COLO668 (cell line): ENCODE measurements at regions not wholly inside any gene's neighbourhood (a gene's known extent, or its start where the extent isn't known, plus 50 kb on each side); places are given as distances from the start of the nearest gene placed in this dataset.
"Not testable (repeated sequence)": the region's sequence is repeated elsewhere in the genome, so short reads cannot be mapped to it uniquely, and the experiment has no call there.

Source experiments
- DNase-seq: peaks from one replicate; lab custom pipeline; 2025; ENCODE audit not compliant: unreplicated experiment; lab: John Stamatoyannopoulos, UW

DNA sequence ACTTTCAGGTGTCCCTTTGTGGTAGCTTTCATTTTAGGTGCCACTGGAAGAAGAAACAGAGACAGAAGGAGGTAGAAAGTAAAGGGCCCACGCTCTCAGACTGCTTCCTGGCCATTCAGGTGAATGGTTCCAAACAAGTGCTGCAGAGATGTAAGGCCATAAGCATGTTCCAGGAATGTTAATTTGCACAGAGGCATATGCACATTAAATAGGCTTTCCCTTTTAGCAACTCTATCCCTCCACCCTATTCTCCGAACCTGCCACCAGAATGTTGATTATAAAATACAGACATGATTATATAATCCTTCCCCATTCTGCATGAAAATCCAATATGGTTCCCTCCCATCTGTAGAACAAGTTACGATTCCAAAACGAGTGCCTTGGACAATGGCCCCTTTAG, 297.2 kb downstream of the C6orf118 start:
- no peak for DNase-seq

GRCh38 chr6:165010556-165011535, 298.6 kb downstream of the C6orf118 start:
- no peak for DNase-seq

DNA sequence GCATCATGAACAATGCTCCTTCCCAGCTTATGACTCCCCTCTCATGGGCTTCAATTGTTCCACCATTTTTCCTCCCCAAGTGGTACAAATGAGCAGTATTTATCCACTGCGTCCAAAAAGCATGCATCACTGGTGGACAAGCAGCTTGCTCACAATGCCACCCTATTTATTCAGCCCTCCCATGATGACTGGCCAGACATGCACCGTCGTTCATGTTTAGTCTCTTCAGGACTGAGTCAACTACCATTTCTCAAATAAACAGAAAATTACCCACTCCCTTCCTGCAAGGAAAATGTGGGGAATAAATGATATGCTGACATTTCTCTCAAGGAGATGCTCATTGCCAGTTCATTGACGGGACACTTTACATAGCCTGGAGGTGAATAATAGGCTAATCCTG, 300.4 kb downstream of the C6orf118 start:
- DNase-seq = no peak

- no peak for DNase-seq
Observed at GRCh38 chr6:165002866-165003265, 306.5 kb downstream of the C6orf118 start.

DNA sequence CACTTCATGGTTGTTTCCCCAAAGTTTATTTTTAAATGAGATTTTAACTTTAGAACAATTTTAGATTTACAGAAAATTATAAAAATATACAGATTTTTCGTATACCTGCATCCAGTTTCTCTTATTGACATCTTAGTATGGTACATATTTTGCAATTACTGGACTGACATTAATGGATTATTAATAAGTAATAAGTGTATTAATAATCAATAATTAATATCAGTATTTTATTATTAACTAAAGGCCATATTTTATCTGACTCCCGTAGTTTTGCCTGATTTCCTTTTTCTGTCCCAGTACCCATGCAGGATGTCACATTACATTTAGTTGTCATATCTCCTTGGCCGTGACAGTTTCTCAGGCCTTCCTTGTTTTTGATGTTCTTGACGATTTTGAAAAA, 307.0 kb downstream of the C6orf118 start:
- no peak for DNase-seq

- no peak for DNase-seq
Observed at GRCh38 chr6:165001502-165002157, 307.8 kb downstream of the C6orf118 start.

GRCh38 chr6:164998297-164998696, 311.1 kb downstream of the C6orf118 start:
- DNase-seq = no peak

DNA sequence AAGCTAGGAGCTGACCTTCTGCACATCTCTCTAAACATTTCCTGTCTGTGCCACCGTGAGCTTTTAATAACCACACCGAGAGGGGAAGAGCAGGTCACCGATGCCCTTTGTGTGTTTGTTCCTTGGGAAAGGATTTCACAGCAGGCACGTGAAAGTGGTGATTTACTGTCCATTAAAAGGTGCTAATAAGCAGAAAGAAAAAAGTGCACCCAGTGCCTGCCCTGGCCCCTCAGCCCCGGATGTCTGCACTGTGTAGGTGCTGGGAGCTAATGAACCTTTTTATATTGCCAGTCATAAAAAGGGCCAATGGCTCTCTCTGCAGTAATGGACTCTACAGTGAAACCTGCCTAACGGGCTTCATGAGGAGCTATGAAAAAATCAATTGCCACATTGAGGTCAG, 312.6 kb downstream of the C6orf118 start:
- DNase-seq = no peak

GRCh38 chr6:164991573-164991972, 317.8 kb downstream of the C6orf118 start:
- no peak for DNase-seq

DNA sequence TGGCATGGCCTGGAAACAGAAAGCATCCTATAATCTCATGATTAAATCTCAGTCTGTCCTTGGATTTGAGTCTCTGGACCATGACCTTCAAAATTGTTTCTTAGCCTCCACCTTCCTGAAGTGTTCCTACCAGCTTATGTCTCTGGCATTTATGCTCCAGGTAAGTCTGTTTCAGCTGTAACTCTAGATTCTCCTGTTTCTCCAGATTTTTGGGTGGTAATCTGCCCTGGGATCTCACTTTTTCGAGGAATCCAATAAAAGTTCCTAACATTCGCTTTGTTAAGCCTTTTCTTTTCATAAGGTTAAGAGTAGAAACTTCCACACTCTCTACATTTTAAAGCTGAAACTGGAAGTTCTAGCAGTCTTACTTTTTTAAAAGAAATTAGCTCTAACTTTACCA, 318.5 kb downstream of the C6orf118 start:
- DNase-seq = no peak

- DNase-seq = no peak
Observed at GRCh38 chr6:164982389-164982788, 327.0 kb downstream of the C6orf118 start.

- no peak for DNase-seq
Observed at GRCh38 chr6:164967102-164967501, 342.3 kb downstream of the C6orf118 start.

DNA sequence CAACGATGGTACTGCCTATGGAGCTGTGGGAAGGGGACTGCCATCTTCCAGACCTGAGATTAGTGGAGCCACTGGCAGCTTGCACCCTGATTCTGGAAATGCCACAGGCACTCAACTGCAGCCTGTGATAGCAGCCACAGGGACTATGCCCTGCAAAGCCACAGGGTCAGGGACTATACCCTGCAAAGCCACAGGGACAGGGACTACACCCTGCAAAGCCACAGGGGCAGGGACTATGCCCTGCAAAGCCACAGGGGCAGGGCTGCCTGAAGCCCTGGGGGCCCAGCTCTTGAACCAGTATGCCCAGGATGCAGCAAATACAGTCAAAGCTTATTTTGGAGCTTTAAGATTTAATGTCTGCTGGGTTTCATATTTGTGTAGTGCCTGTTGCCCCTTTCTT, 346.6 kb downstream of the C6orf118 start:
- DNase-seq = no peak

GRCh38 chr6:164947164-164947563, 362.2 kb downstream of the C6orf118 start:
- no peak for DNase-seq

DNA sequence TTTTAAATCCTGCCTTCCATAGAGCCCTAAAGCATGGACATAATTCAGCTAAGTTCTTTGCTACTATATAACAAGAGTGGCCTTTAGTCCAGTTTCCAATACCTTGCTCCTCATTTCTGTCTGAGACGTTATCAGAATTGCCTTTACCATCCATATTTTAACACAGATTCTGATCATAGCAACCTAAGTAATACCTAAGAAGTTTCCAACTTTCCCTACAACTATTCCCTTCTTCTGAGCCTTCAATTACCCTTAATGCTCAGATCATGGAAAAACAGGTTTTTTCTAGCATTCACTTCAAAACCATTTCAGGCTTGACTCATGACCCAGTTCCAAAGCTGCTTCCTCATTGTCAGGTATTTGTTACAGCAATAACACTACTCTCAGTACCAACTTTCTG, 367.1 kb downstream of the C6orf118 start:
- no peak for DNase-seq

DNA sequence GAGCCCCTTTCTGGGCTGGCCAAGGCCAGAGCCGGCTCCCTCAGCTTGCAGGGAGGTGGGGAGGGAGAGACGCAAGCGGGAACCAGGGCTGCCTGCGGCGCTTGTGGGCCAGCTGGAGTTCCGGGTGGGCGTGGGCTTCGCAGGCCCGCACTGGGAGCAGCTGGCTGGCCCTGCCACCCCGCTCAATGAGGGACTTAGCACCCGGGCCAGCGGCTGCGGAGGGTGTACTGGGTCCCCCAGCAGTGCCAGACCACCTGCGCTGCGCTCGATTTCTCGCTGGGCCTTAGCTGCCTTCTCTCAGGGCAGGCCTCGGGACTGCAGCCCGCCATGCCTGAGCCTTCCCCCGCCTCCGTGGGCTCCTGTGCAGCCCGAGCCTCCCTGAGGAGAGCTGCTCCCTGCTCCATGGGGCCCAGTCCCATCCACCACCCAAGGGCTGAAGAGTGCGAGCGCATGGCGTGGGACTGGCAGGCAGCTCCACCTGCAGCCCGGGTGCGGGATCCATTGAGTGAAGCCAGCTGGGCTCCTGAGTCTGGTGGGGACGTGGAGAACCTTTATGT, 376.1 kb downstream of the C6orf118 start:
- DNase-seq = not testable (repeated sequence)

GRCh38 chr6:164929408-164929977, 379.9 kb downstream of the C6orf118 start:
- DNase-seq = no peak

DNA sequence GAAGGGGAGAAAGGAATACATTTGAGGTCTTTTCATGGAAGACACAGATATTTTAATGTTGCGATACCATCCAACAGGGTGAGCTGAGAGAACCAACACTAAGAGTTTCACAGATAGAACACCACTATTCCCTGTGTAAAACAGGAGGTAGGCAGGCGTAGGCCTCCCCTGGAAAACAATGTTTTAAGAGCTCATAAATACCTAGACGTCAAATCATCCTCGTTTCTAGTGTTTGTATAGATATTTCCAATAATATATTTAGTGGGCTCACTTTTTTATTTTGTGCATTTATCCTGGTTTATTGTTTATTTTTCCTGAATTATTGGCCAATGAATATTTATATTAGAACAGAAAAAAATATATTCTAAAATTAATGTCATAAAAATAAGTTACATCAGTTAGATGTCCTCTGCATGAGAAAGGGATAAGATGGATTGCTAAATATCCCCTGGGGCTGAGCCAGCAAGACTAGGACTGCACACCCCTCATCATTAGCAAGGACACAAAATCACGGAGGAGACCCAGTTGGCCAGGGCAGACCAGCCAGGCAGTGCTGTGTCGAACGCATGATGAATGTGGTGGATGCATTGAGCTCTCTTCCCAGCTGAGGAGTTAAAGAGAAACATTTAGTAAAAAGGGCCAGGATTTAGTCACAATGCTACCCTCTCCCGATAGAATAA, 380.5 kb downstream of the C6orf118 start:
- DNase-seq = no peak

DNA sequence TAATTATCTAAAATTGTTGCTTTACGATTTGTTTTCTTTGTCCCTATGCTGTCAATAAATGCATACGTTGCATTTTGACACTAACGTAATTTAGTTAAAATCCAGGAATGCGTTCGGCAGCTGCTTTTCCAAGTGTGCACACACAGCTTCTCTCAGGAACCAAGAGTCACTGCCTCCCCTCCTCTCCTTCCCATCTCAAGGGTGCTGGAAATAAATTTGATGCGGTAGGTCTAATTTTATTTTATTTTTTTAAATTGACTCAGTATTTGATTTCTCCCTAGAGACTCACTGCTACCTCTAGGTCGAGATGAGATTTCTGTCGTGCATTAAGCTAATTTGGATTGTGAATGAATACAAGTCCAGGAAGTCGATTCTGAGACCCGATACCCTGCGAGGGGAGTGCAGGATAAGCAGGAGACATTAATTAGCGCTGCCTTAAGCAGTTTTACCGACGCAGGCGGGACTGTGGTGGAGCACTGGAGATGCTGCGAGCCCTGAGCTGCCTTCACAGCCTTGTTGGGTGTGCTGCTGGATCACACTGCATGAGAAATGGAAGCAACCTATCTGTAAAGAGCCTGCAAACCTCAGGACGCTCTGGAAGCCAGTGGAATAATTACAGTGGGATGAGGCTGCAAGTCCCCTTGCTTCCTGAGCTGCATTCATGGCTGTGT, 381.2 kb downstream of the C6orf118 start:
- no peak for DNase-seq

- peak; percentile 44 for DNase-seq
Observed at GRCh38 chr6:164927288-164928056, 381.9 kb downstream of the C6orf118 start.
